ENCODE measurements at regions not wholly inside any gene's neighbourhood (a gene's known extent, or its start where the extent isn't known, plus 50 kb on each side); places are given as distances from the start of the nearest gene placed in this dataset.
"Not testable (repeated sequence)": the region's sequence is repeated elsewhere in the genome, so short reads cannot be mapped to it uniquely, and the experiment has no call there.

GRCh38 chr6:152811785-152812184 lies 61.2 kb downstream of the VIP start:
- Mint-ChIP-seq H3K36me3 (no peaks in the 10 kb centered on the region), H3K4me1 (no peaks in the 10 kb centered on the region), H3K27ac (no peak overlapping the region), H3K9me3 (peaks cover 0 to 7% (median 0%) of the 10 kb centered on the region in 11 donors), H3K27me3 (peaks cover 0 to 25% (median 9%) of the 10 kb centered on the region in 5 donors), H3K4me3 (no peak overlapping the region)
- CTCF ChIA-PET = no interaction called here
- POLR2A ChIA-PET = no interaction called here
- Histone ChIP-seq H3K9me3 (ENCODE audit: control insufficient read depth in 2 of 3, low read length in 3 of 3) (no peaks in the 10 kb centered on the region), H3K4me3 (ENCODE audit: low read length) (no peak overlapping the region), H3K27me3 (ENCODE audit: control insufficient read depth in 2 of 2, insufficient read depth in 2 of 2, low read length in 2 of 2) (no peaks in the 10 kb centered on the region), H3K4me1 (ENCODE audit: control insufficient read depth in 2 of 2, insufficient read depth in 2 of 2, low read length in 2 of 2) (no peaks in the 10 kb centered on the region), H3K36me3 (ENCODE audit: control insufficient read depth in 2 of 3, insufficient read depth in 3 of 3, low read length in 3 of 3) (no peaks in the 10 kb centered on the region), H3K27ac (ENCODE audit: low read depth, low read length) (no peak overlapping the region)
- intact Hi-C loops (cut with micrococcal nuclease) = no loop called here
- no peak for ATAC-seq
- no peak for DNase-seq

- POLR2A ChIA-PET = no interaction called here
- Mint-ChIP-seq H3K4me3 (no peak overlapping the region), H3K9me3 (peaks cover 0 to 7% (median 0%) of the 10 kb centered on the region in 11 donors), H3K27me3 (peaks cover 0 to 20% (median 10%) of the 10 kb centered on the region in 5 donors), H3K4me1 (no peaks in the 10 kb centered on the region), H3K27ac (no peak overlapping the region), H3K36me3 (no peaks in the 10 kb centered on the region)
- intact Hi-C loops (cut with micrococcal nuclease) = no loop called here
- no peaks in the 10 kb centered on the region for H3K36me3 ChIP-seq (ENCODE audit: control insufficient read depth in 2 of 3, insufficient read depth in 3 of 3, low read length in 3 of 3)
- DNase-seq (no peak), ATAC-seq (no peak)
- no peaks in the 10 kb centered on the region for H3K9me3 ChIP-seq (ENCODE audit: control insufficient read depth in 2 of 3, low read length in 3 of 3)
- H3K4me1 ChIP-seq (ENCODE audit: control insufficient read depth in 2 of 2, insufficient read depth in 2 of 2, low read length in 2 of 2) = no peaks in the 10 kb centered on the region
- H3K4me3 ChIP-seq (ENCODE audit: low read length) = no peak overlapping the region
- H3K27ac ChIP-seq (ENCODE audit: low read depth, low read length) = no peak overlapping the region
- CTCF ChIA-PET = interaction anchor here (0.6 kb wide), 1 partner anchor 33 kb away, joined by 3 read pairs; no protein-coding TSS in a partner anchor
- H3K27me3 ChIP-seq (ENCODE audit: control insufficient read depth in 2 of 2, insufficient read depth in 2 of 2, low read length in 2 of 2) = no peaks in the 10 kb centered on the region
Observed at GRCh38 chr6:152815230-152815872, 64.8 kb downstream of the VIP start.

- Histone ChIP-seq H3K27me3 (ENCODE audit: control insufficient read depth in 2 of 2, insufficient read depth in 2 of 2, low read length in 2 of 2) (no peaks in the 10 kb centered on the region), H3K36me3 (ENCODE audit: control insufficient read depth in 2 of 3, insufficient read depth in 3 of 3, low read length in 3 of 3) (no peaks in the 10 kb centered on the region), H3K4me3 (ENCODE audit: low read length) (no peak overlapping the region), H3K9me3 (ENCODE audit: control insufficient read depth in 2 of 3, low read length in 3 of 3) (no peaks in the 10 kb centered on the region), H3K4me1 (ENCODE audit: control insufficient read depth in 2 of 2, insufficient read depth in 2 of 2, low read length in 2 of 2) (no peaks in the 10 kb centered on the region), H3K27ac (ENCODE audit: low read depth, low read length) (no peak overlapping the region)
- H3K27me3 Mint-ChIP-seq = peaks cover 0 to 20% (median 10%) of the 10 kb centered on the region in 5 donors
- peaks cover 0 to 7% (median 0%) of the 10 kb centered on the region in 11 donors for H3K9me3 Mint-ChIP-seq
- no peak for DNase-seq
- H3K4me1 Mint-ChIP-seq = no peaks in the 10 kb centered on the region
- CTCF ChIA-PET = no interaction called here
- intact Hi-C loops (cut with micrococcal nuclease) = no loop called here
- no peak overlapping the region for H3K27ac Mint-ChIP-seq
- no peaks in the 10 kb centered on the region for H3K36me3 Mint-ChIP-seq
- POLR2A ChIA-PET = no interaction called here
- ATAC-seq = no peak
- H3K4me3 Mint-ChIP-seq = no peak overlapping the region
Observed at GRCh38 chr6:152816055-152816454, 65.5 kb downstream of the VIP start.

GRCh38 chr6:152821525-152821924 lies 70.9 kb downstream of the VIP start:
- no peaks in the 10 kb centered on the region for H3K36me3 Mint-ChIP-seq
- no peaks in the 10 kb centered on the region for H3K9me3 ChIP-seq (ENCODE audit: control insufficient read depth in 2 of 3, low read length in 3 of 3)
- no peaks in the 10 kb centered on the region for H3K9me3 Mint-ChIP-seq
- DNase-seq = no peak
- H3K27me3 ChIP-seq (ENCODE audit: control insufficient read depth in 2 of 2, insufficient read depth in 2 of 2, low read length in 2 of 2) = no peaks in the 10 kb centered on the region
- intact Hi-C loops (cut with micrococcal nuclease) = no loop called here
- POLR2A ChIA-PET = no interaction called here
- H3K36me3 ChIP-seq (ENCODE audit: control insufficient read depth in 2 of 3, insufficient read depth in 3 of 3, low read length in 3 of 3) = no peaks in the 10 kb centered on the region
- peaks cover 0 to 11% (median 5%) of the 10 kb centered on the region in 5 donors for H3K27me3 Mint-ChIP-seq
- CTCF ChIA-PET = no interaction called here
- no peaks in the 10 kb centered on the region for H3K4me1 ChIP-seq (ENCODE audit: control insufficient read depth in 2 of 2, insufficient read depth in 2 of 2, low read length in 2 of 2)
- no peak overlapping the region for H3K27ac ChIP-seq (ENCODE audit: low read depth, low read length)
- no peak overlapping the region for H3K4me3 Mint-ChIP-seq
- no peak overlapping the region for H3K4me3 ChIP-seq (ENCODE audit: low read length)
- H3K27ac Mint-ChIP-seq = no peak overlapping the region
- H3K4me1 Mint-ChIP-seq = no peaks in the 10 kb centered on the region
- no peak for ATAC-seq

- Mint-ChIP-seq H3K36me3 (no peaks in the 10 kb centered on the region), H3K9me3 (no peaks in the 10 kb centered on the region), H3K27me3 (peaks cover 0 to 4% (median 4%) of the 10 kb centered on the region in 5 donors), H3K27ac (no peak overlapping the region), H3K4me1 (no peaks in the 10 kb centered on the region), H3K4me3 (no peak overlapping the region)
- Histone ChIP-seq H3K4me3 (ENCODE audit: low read length) (no peak overlapping the region), H3K27me3 (ENCODE audit: control insufficient read depth in 2 of 2, insufficient read depth in 2 of 2, low read length in 2 of 2) (no peaks in the 10 kb centered on the region), H3K36me3 (ENCODE audit: control insufficient read depth in 2 of 3, insufficient read depth in 3 of 3, low read length in 3 of 3) (no peaks in the 10 kb centered on the region), H3K4me1 (ENCODE audit: control insufficient read depth in 2 of 2, insufficient read depth in 2 of 2, low read length in 2 of 2) (no peaks in the 10 kb centered on the region), H3K27ac (ENCODE audit: low read depth, low read length) (no peak overlapping the region), H3K9me3 (ENCODE audit: control insufficient read depth in 2 of 3, low read length in 3 of 3) (no peaks in the 10 kb centered on the region)
- no peak for ATAC-seq
- DNase-seq = no peak
- intact Hi-C loops (cut with micrococcal nuclease) = no loop called here
- ChIA-PET POLR2A (no interaction called here), CTCF (interaction anchor here (0.8 kb wide), 1 partner anchor 11 kb away, joined by 4 read pairs; no protein-coding TSS in a partner anchor)
Observed at GRCh38 chr6:152824666-152825065, 74.1 kb downstream of the VIP start.

- H3K4me1 Mint-ChIP-seq = no peaks in the 10 kb centered on the region
- POLR2A ChIA-PET = no interaction called here
- H3K27me3 ChIP-seq (ENCODE audit: control insufficient read depth in 2 of 2, insufficient read depth in 2 of 2, low read length in 2 of 2) = no peaks in the 10 kb centered on the region
- H3K27ac Mint-ChIP-seq = no peak overlapping the region
- ATAC-seq (no peak), DNase-seq (no peak)
- CTCF ChIA-PET = no interaction called here
- no peaks in the 10 kb centered on the region for H3K36me3 Mint-ChIP-seq
- no peaks in the 10 kb centered on the region for H3K9me3 ChIP-seq (ENCODE audit: control insufficient read depth in 2 of 3, low read length in 3 of 3)
- H3K4me1 ChIP-seq (ENCODE audit: control insufficient read depth in 2 of 2, insufficient read depth in 2 of 2, low read length in 2 of 2) = no peaks in the 10 kb centered on the region
- H3K4me3 ChIP-seq (ENCODE audit: low read length) = no peak overlapping the region
- no peak overlapping the region for H3K27ac ChIP-seq (ENCODE audit: low read depth, low read length)
- intact Hi-C loops (cut with micrococcal nuclease) = no loop called here
- H3K4me3 Mint-ChIP-seq = no peak overlapping the region
- peaks cover 0 to 4% (median 0%) of the 10 kb centered on the region in 5 donors for H3K27me3 Mint-ChIP-seq
- H3K9me3 Mint-ChIP-seq = no peaks in the 10 kb centered on the region
- H3K36me3 ChIP-seq (ENCODE audit: control insufficient read depth in 2 of 3, insufficient read depth in 3 of 3, low read length in 3 of 3) = no peaks in the 10 kb centered on the region
Observed at GRCh38 chr6:152828431-152828830, 77.8 kb downstream of the VIP start.

GRCh38 chr6:152834366-152834765 lies 83.8 kb downstream of the VIP start:
- H3K27ac Mint-ChIP-seq, H3K9me3 Mint-ChIP-seq, POLR2A ChIA-PET: not testable (repeated sequence)

More at GRCh38 chr6:152834366-152834765, 83.8 kb downstream of the VIP start:
- H3K4me1 Mint-ChIP-seq; H3K4me1 ChIP-seq (ENCODE audit: control insufficient read depth in 2 of 2, insufficient read depth in 2 of 2, low read length in 2 of 2); H3K27ac ChIP-seq (ENCODE audit: low read depth, low read length); H3K4me3 ChIP-seq (ENCODE audit: low read length); H3K36me3 Mint-ChIP-seq; ATAC-seq; DNase-seq; H3K36me3 ChIP-seq (ENCODE audit: control insufficient read depth in 2 of 3, insufficient read depth in 3 of 3, low read length in 3 of 3); H3K4me3 Mint-ChIP-seq; intact Hi-C loops (cut with micrococcal nuclease); CTCF ChIA-PET; H3K27me3 ChIP-seq (ENCODE audit: control insufficient read depth in 2 of 2, insufficient read depth in 2 of 2, low read length in 2 of 2); H3K9me3 ChIP-seq (ENCODE audit: control insufficient read depth in 2 of 3, low read length in 3 of 3): not testable (repeated sequence)
- peaks cover 0 to 19% (median 9%) of the 10 kb centered on the region in 5 donors for H3K27me3 Mint-ChIP-seq

Data from naive thymus-derived CD4-positive, alpha-beta T cell (primary cell).